WTC11 (cell line): ENCODE measurements at regions not wholly inside any gene's neighbourhood (a gene's known extent, or its start where the extent isn't known, plus 50 kb on each side); places are given as distances from the start of the nearest gene placed in this dataset.

Experiments
- ATAC-seq: fragments of 200-7000 bp; cut with Tn5 transposase; 2 replicates; pipeline ENCODE4 v1.10.0; 2021; ENCODE audit warnings: mild to moderate bottlenecking, moderate library complexity
- CTCF ChIA-PET: fragments of 300-600 bp; sonication (Branson Sonifier 250); formaldehyde crosslinking; loops from one replicate; lab custom pipeline; 2021; ENCODE audit warnings: antibody characterized with exemption; lab: Charles Lee
- POLR2A ChIA-PET: fragments of 350-600 bp; sonication (Branson Sonifier 250); formaldehyde crosslinking; loops from one replicate; lab custom pipeline; 2021; ENCODE audit warnings: antibody characterized with exemption; lab: Charles Lee
- DNase-seq: peaks from one replicate; pipeline ENCODE4 v3.0.0; 2021; ENCODE audit warnings: low spot score
- H3K27ac Mint-ChIP-seq: 2 replicates; pipeline ENCODE4 v1.8.0; 2021; ENCODE audit warnings: mixed read lengths
- H3K27me3 Mint-ChIP-seq: 2 replicates; pipeline ENCODE4 v1.8.0; 2021; ENCODE audit warnings: low read depth, mild to moderate bottlenecking, moderate library complexity, mixed read lengths
- H3K36me3 Mint-ChIP-seq: 2 replicates; pipeline ENCODE4 v1.8.0; 2021; ENCODE audit warnings: mixed read lengths
- H3K4me1 Mint-ChIP-seq: 2 replicates; pipeline ENCODE4 v1.8.0; 2022; ENCODE audit warnings: mixed read lengths
- H3K4me3 Mint-ChIP-seq: 2 replicates; pipeline ENCODE4 v1.8.0; 2021; ENCODE audit warnings: mild to moderate bottlenecking, moderate library complexity, mixed read lengths
- H3K9me3 Mint-ChIP-seq: 2 replicates; pipeline ENCODE4 v1.8.0; 2021; ENCODE audit warnings: mixed read lengths
- ATF1 ChIP-seq: sonication (generic); formaldehyde crosslinking; IDR thresholded peaks from 2 replicates; pipeline ENCODE4 v1.8.1; 2023; ENCODE audit warnings: mild to moderate bottlenecking, moderate library complexity, missing genetic modification reagents
- CDX4 ChIP-seq: fragments of 250-450 bp; sonication (Bioruptor Pico); IDR thresholded peaks from 2 replicates; pipeline ENCODE4 v1.9.0; 2021; ENCODE audit warnings: moderate library complexity, mild to moderate bottlenecking, inconsistent platforms, borderline replicate concordance
- CREB1 ChIP-seq: sonication (generic); formaldehyde crosslinking; IDR thresholded peaks from 2 replicates; pipeline ENCODE4 v1.8.0; 2023; ENCODE audit warnings: mild to moderate bottlenecking, missing genetic modification reagents
- FOXJ3 ChIP-seq: sonication (generic); formaldehyde crosslinking; IDR thresholded peaks from 2 replicates; pipeline ENCODE4 v1.9.0; 2021; ENCODE audit warnings: missing genetic modification reagents, mild to moderate bottlenecking, borderline replicate concordance
- FOXP4 ChIP-seq: sonication (generic); formaldehyde crosslinking; IDR thresholded peaks from 2 replicates; pipeline ENCODE4 v1.8.0; 2022; ENCODE audit warnings: mild to moderate bottlenecking, missing genetic modification reagents
- GTF2I ChIP-seq: fragments of 250-450 bp; sonication (Bioruptor Pico); conservative IDR thresholded peaks from 2 replicates; pipeline ENCODE4 v1.4.0; 2021; ENCODE audit warnings: mild to moderate bottlenecking
- NFE2L1 ChIP-seq: sonication (generic); formaldehyde crosslinking; IDR thresholded peaks from 2 replicates; pipeline ENCODE4 v1.8.1; 2023; ENCODE audit warnings: missing genetic modification reagents
- NR2C2 ChIP-seq: sonication (generic); formaldehyde crosslinking; IDR thresholded peaks from 2 replicates; pipeline ENCODE4 v1.8.0; 2022; ENCODE audit warnings: mild to moderate bottlenecking, missing genetic modification reagents
- PREB ChIP-seq: sonication (generic); formaldehyde crosslinking; IDR thresholded peaks from 2 replicates; pipeline ENCODE4 v1.8.1; 2022; ENCODE audit warnings: mild to moderate bottlenecking, missing genetic modification reagents, moderate library complexity, borderline replicate concordance
- SMAD3 ChIP-seq: sonication (generic); formaldehyde crosslinking; IDR thresholded peaks from 2 replicates; pipeline ENCODE4 v1.8.0; 2022; ENCODE audit warnings: missing genetic modification reagents, mild to moderate bottlenecking, borderline replicate concordance
- STAT6 ChIP-seq: sonication (generic); formaldehyde crosslinking; conservative IDR thresholded peaks from 2 replicates; pipeline ENCODE4 v1.8.1; 2023; ENCODE audit warnings: mild to moderate bottlenecking, low read depth, missing genetic modification reagents, moderate library complexity
- ZMAT4 ChIP-seq: fragments of 250-450 bp; sonication (Bioruptor Pico); IDR thresholded peaks from 2 replicates; pipeline ENCODE4 v1.9.0; 2021; ENCODE audit warnings: mild to moderate bottlenecking
- ZNF138 ChIP-seq: sonication (generic); formaldehyde crosslinking; conservative IDR thresholded peaks from 2 replicates; pipeline ENCODE4 v1.8.1; 2022; ENCODE audit warnings: mild to moderate bottlenecking, moderate library complexity, missing genetic modification reagents
- ZNF219 ChIP-seq: sonication (generic); formaldehyde crosslinking; IDR thresholded peaks from 2 replicates; pipeline ENCODE4 v1.8.0; 2023; ENCODE audit warnings: missing genetic modification reagents, mild to moderate bottlenecking, borderline replicate concordance
- ZNF232 ChIP-seq: sonication (generic); formaldehyde crosslinking; IDR thresholded peaks from 2 replicates; pipeline ENCODE4 v1.8.0; 2022; ENCODE audit warnings: mild to moderate bottlenecking, missing genetic modification reagents
- ZNF396 ChIP-seq: fragments of 250-450 bp; sonication (Bioruptor Pico); IDR thresholded peaks from 2 replicates; pipeline ENCODE4 v1.8.0; 2021; ENCODE audit warnings: mild to moderate bottlenecking, moderate library complexity, borderline replicate concordance
- ZNF416 ChIP-seq: fragments of 250-450 bp; sonication (Bioruptor Pico); IDR thresholded peaks from 2 replicates; pipeline ENCODE4 v1.9.0; 2021; ENCODE audit warnings: mild to moderate bottlenecking, inconsistent platforms
- ZNF423 ChIP-seq: fragments of 250-450 bp; sonication (Bioruptor Pico); IDR thresholded peaks from 2 replicates; pipeline ENCODE4 v2.1.2; 2022; ENCODE audit warnings: mild to moderate bottlenecking, moderate library complexity
- ZNF512 ChIP-seq: sonication (generic); formaldehyde crosslinking; IDR thresholded peaks from 2 replicates; pipeline ENCODE4 v1.8.1; 2022; ENCODE audit warnings: missing genetic modification reagents, borderline replicate concordance

GRCh38 chr11:8805296-8805695, 105.7 kb upstream of the AKIP1 start:
- TF ChIP-seq CDX4 (CRISPR knock-in tag) (no peak), CREB1 (CRISPR knock-in tag) (no peak), ZNF232 (CRISPR knock-in tag) (no peak), ZNF423 (no peak), FOXJ3 (no peak), ZNF512 (no peak)
- Mint-ChIP-seq H3K27ac (peak overlapping the region; percentile 42; the same call in 1 of the 2 replicates), H3K27me3 (no peaks in the 10 kb centered on the region), H3K9me3 (no peaks in the 10 kb centered on the region), H3K4me1 (peaks cover 19% of the 10 kb centered on the region), H3K36me3 (no peaks in the 10 kb centered on the region), H3K4me3 (no peak overlapping the region)
- ChIA-PET POLR2A (no interaction called here), CTCF (no interaction called here)
- no peak for ATAC-seq
- no peak for DNase-seq

GRCh38 chr11:8806974-8807373, 104.0 kb upstream of the AKIP1 start:
- CTCF ChIA-PET, result no interaction called here

More at GRCh38 chr11:8806974-8807373, 104.0 kb upstream of the AKIP1 start:
- H3K9me3 Mint-ChIP-seq, result no peaks in the 10 kb centered on the region
- peaks cover 31% of the 10 kb centered on the region for H3K4me1 Mint-ChIP-seq
- ATAC-seq (no peak), DNase-seq (no peak)
- no peak overlapping the region for H3K27ac Mint-ChIP-seq
- no peaks in the 10 kb centered on the region for H3K36me3 Mint-ChIP-seq
- no peaks in the 10 kb centered on the region for H3K27me3 Mint-ChIP-seq
- TF ChIP-seq FOXP4 (CRISPR knock-in tag) (no peak), PREB (CRISPR knock-in tag) (no peak), ZNF416 (CRISPR knock-in tag) (no peak), FOXJ3 (no peak), STAT6 (CRISPR knock-in tag) (no peak), ATF1 (CRISPR knock-in tag) (no peak), ZNF138 (no peak), NR2C2 (CRISPR knock-in tag) (no peak), ZNF219 (CRISPR knock-in tag) (no peak), NFE2L1 (CRISPR knock-in tag) (no peak), GTF2I (no peak), ZNF396 (CRISPR knock-in tag) (no peak), SMAD3 (CRISPR knock-in tag) (no peak), ZMAT4 (CRISPR knock-in tag) (no peak)
- no peak overlapping the region for H3K4me3 Mint-ChIP-seq
- POLR2A ChIA-PET, result no interaction called here
